HG02870 (cell line): ENCODE measurements at regions not wholly inside any gene's neighbourhood (a gene's known extent, or its start where the extent isn't known, plus 50 kb on each side); places are given as distances from the start of the nearest gene placed in this dataset.

Experiments used
- ATAC-seq: cut with Tn5 transposase; IDR thresholded peaks from one replicate; pipeline ENCODE4 v1.9.1; 2021; ENCODE audit warnings: mild to moderate bottlenecking, moderate library complexity; ENCODE audit not compliant: unreplicated experiment

- no peak for ATAC-seq
Observed at GRCh38 chr6:105779110-105779509, 307.0 kb upstream of the PRDM1 start.

- no peak for ATAC-seq
Observed at GRCh38 chr6:105775095-105775494, 311.0 kb upstream of the PRDM1 start.

GRCh38 chr6:105774247-105774646 lies 311.9 kb upstream of the PRDM1 start:
- ATAC-seq: peak; percentile 63

- no peak for ATAC-seq
Observed at GRCh38 chr6:105771313-105771970, 314.7 kb upstream of the PRDM1 start.

GRCh38 chr6:105769987-105770386 lies 316.1 kb upstream of the PRDM1 start:
- ATAC-seq: no peak

- ATAC-seq: no peak
Observed at GRCh38 chr6:105769197-105769596, 316.9 kb upstream of the PRDM1 start.

GRCh38 chr6:105767541-105767940 lies 318.6 kb upstream of the PRDM1 start:
- ATAC-seq: no peak

- ATAC-seq: no peak
Observed at GRCh38 chr6:105765239-105765638, 320.9 kb upstream of the PRDM1 start.

- ATAC-seq: no peak
Observed at GRCh38 chr6:105764315-105764714, 321.8 kb upstream of the PRDM1 start.

GRCh38 chr6:105763866-105764265 lies 322.3 kb upstream of the PRDM1 start:
- no peak for ATAC-seq

GRCh38 chr6:105760746-105761145 lies 325.4 kb upstream of the PRDM1 start:
- no peak for ATAC-seq

- no peak for ATAC-seq
Observed at GRCh38 chr6:105759946-105760345, 326.2 kb upstream of the PRDM1 start.

- ATAC-seq: no peak
Observed at GRCh38 chr6:105759015-105759414, 327.1 kb upstream of the PRDM1 start.

GRCh38 chr6:105757512-105758200 lies 328.5 kb upstream of the PRDM1 start:
- ATAC-seq: peak; percentile 89

GRCh38 chr6:105755885-105756284 lies 330.3 kb upstream of the PRDM1 start:
- ATAC-seq: no peak

- no peak for ATAC-seq
Observed at GRCh38 chr6:105753620-105754211, 332.4 kb upstream of the PRDM1 start.

GRCh38 chr6:105753207-105753606 lies 332.9 kb upstream of the PRDM1 start:
- ATAC-seq: no peak

- no peak for ATAC-seq
Observed at GRCh38 chr6:105750089-105750488, 336.0 kb upstream of the PRDM1 start.

- ATAC-seq: no peak
Observed at GRCh38 chr6:105748737-105749161, 337.4 kb upstream of the PRDM1 start.

GRCh38 chr6:105747823-105748405 lies 338.2 kb upstream of the PRDM1 start:
- no peak for ATAC-seq

GRCh38 chr6:105746509-105746908 lies 339.6 kb upstream of the PRDM1 start:
- no peak for ATAC-seq

GRCh38 chr6:105746130-105746505 lies 340.0 kb upstream of the PRDM1 start:
- no peak for ATAC-seq
